ENCODE measurements at regions not wholly inside any gene's neighbourhood (a gene's known extent, or its start where the extent isn't known, plus 50 kb on each side); places are given as distances from the start of the nearest gene placed in this dataset.

- TF ChIP-seq EZH2 (IDR thresholded peaks at IDR 0.05; ENCODE audit: insufficient read depth, poor library complexity, severe bottlenecking) (no peak), EZH2phosphoT487 (IDR thresholded peaks at IDR 0.05; ENCODE audit: insufficient read depth, low read depth) (no peak)
These were observed 240.3 kb downstream of the RBFOX3 start for GRCh38 chr17:79370594-79370993.

Measured in GM23248 (cell line).